Liver (tissue), 3 donors: ENCODE measurements at regions not wholly inside any gene's neighbourhood (a gene's known extent, or its start where the extent isn't known, plus 50 kb on each side); places are given as distances from the start of the nearest gene placed in this dataset.

Experiments used
- HNF4A ChIP-seq, 2 donors: conservative IDR thresholded peaks; 2 replicates each; pipeline ENCODE4 v1.6.1; 2016; ENCODE audit warnings: antibody characterized with exemption in 2 of 2, mild to moderate bottlenecking in 2 of 2
- JUND ChIP-seq, 2 donors: IDR thresholded peaks; 2 replicates each; pipeline ENCODE4 v1.6.1; 2016; ENCODE audit warnings: antibody characterized with exemption in 2 of 2
- RAD21 ChIP-seq, 2 donors: IDR thresholded peaks; 2 replicates each; pipeline ENCODE4 v1.6.1; 2016; ENCODE audit warnings: antibody characterized with exemption in 2 of 2, mild to moderate bottlenecking in 2 of 2
- RXRA ChIP-seq, 2 donors: IDR thresholded peaks; 2 replicates each; pipeline ENCODE4 v1.6.1; 2017 to 2018; ENCODE audit warnings: antibody characterized with exemption in 2 of 2, mild to moderate bottlenecking in 1 of 2
- TAF1 ChIP-seq: conservative IDR thresholded peaks from 2 replicates; pipeline ENCODE4 v1.6.1; 2016; ENCODE audit warnings: antibody characterized with exemption, mild to moderate bottlenecking
- TF ChIP-seq, protein P1 (sequence below): fragments of 150-350 bp; IDR thresholded peaks from 2 replicates; pipeline ENCODE4 v1.5.1; 2017; ENCODE audit warnings: improper control_type of control experiment, low read depth, low read length; ENCODE audit not compliant: missing input control
- donor health status: healthy.
- donor health status: healthy.

DNA sequence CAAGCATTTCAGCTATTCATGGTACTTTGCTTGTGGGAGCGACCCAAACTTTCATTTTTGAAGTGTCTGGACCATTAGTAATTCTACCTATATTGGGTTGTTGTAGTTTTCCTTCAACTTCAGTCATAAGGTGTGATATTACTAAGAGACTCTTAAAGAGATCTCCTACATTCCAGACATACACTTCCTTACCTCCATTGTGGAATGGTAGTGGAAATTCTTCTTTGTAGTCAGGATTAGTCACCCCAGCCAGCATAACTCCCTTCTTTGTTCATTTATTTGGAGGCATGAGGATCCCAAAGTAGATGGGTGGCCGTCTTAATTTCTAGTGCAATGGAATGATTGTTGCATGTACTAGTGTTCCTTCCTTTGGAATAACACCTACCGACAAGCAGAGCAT, 991.4 kb downstream of the ARAP2 start:
- TF ChIP-seq JUND (IDR thresholded peaks at IDR 0.05): no peak
- TF ChIP-seq, protein P1, sequence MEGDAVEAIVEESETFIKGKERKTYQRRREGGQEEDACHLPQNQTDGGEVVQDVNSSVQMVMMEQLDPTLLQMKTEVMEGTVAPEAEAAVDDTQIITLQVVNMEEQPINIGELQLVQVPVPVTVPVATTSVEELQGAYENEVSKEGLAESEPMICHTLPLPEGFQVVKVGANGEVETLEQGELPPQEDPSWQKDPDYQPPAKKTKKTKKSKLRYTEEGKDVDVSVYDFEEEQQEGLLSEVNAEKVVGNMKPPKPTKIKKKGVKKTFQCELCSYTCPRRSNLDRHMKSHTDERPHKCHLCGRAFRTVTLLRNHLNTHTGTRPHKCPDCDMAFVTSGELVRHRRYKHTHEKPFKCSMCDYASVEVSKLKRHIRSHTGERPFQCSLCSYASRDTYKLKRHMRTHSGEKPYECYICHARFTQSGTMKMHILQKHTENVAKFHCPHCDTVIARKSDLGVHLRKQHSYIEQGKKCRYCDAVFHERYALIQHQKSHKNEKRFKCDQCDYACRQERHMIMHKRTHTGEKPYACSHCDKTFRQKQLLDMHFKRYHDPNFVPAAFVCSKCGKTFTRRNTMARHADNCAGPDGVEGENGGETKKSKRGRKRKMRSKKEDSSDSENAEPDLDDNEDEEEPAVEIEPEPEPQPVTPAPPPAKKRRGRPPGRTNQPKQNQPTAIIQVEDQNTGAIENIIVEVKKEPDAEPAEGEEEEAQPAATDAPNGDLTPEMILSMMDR: no peak
- no peak for TF ChIP-seq RXRA (IDR thresholded peaks at IDR 0.05)
- no peak for TF ChIP-seq TAF1
- TF ChIP-seq RAD21 (IDR thresholded peaks at IDR 0.05): no peak
- no peak for TF ChIP-seq HNF4A (conservative IDR thresholded peaks at IDR 0.05)
